A673 (cell line): ENCODE measurements at regions not wholly inside any gene's neighbourhood (a gene's known extent, or its start where the extent isn't known, plus 50 kb on each side); places are given as distances from the start of the nearest gene placed in this dataset.

Source experiments
- EZH2 ChIP-seq: fragments of 200-600 bp; sonication (generic); IDR thresholded peaks from 2 replicates; pipeline ENCODE4 v1.6.1; 2017; ENCODE audit warnings: borderline replicate concordance, low read depth, mild to moderate bottlenecking, mixed read lengths, antibody characterized with exemption, low read length; ENCODE audit not compliant: poor library complexity, severe bottlenecking
- TF ChIP-seq, protein P1 (sequence below): fragments of 300-800, 200-600 bp; sonication (generic); conservative IDR thresholded peaks from 2 replicates; pipeline ENCODE4 v1.5.1; 2017; ENCODE audit warnings: low read depth, mild to moderate bottlenecking, antibody characterized with exemption, low read length, moderate library complexity, mixed read lengths

DNA sequence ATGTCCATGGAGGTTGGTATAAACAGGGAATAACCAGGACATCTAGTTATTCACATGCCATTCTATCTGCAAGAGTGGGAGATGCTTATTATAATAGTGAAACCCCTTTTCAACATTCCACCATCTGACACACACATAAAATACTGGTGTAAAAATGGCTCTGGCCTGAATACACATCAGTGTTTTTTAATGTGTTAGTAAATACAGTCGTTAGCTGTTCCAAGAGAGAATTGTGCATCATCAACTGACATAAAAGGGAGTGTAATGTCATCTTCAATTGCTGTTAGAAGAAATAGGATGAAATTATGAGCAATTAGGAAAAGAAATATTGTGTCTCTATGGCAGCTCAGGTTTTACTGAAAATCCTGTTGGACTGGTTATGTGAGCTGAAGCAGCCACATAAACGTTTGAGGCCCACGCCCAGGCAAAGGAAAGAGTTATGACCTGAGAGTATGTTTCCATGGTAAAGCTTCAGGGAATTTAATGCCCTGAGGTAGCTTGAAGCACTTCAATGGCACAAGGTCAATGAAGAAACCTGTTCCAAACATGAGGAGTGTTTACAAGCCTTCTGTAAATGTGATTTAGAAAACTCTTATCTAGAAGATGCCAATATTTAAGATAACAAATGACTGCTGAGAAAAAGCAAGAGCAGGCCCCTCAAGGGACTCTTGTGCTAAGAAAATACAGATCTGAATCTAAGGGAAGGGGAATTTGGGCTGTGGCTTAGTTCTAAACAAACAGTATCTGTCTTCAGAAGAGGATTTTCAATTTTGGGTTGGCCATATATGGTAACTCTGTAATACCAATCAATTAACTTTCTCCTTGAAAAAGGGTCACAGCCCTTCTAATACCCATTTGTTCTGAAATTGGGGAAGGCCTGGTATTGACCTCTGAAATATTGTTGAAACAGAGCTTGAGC lies 384.3 kb downstream of the SEC16B start:
- TF ChIP-seq EZH2, result no peak
- TF ChIP-seq, protein P1, sequence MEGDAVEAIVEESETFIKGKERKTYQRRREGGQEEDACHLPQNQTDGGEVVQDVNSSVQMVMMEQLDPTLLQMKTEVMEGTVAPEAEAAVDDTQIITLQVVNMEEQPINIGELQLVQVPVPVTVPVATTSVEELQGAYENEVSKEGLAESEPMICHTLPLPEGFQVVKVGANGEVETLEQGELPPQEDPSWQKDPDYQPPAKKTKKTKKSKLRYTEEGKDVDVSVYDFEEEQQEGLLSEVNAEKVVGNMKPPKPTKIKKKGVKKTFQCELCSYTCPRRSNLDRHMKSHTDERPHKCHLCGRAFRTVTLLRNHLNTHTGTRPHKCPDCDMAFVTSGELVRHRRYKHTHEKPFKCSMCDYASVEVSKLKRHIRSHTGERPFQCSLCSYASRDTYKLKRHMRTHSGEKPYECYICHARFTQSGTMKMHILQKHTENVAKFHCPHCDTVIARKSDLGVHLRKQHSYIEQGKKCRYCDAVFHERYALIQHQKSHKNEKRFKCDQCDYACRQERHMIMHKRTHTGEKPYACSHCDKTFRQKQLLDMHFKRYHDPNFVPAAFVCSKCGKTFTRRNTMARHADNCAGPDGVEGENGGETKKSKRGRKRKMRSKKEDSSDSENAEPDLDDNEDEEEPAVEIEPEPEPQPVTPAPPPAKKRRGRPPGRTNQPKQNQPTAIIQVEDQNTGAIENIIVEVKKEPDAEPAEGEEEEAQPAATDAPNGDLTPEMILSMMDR, result no peak
